HEK293T (cell line): ENCODE measurements at regions not wholly inside any gene's neighbourhood (a gene's known extent, or its start where the extent isn't known, plus 50 kb on each side); places are given as distances from the start of the nearest gene placed in this dataset.

Experiments
- CTCF ChIA-PET: fragments of 350-600 bp; formaldehyde crosslinking; extraction: SDS; loops from one replicate; lab custom pipeline; 2021; ENCODE audit warnings: antibody characterized with exemption, inconsistent platforms; lab: Yijun Ruan, JAX
- POLR2A ChIA-PET: fragments of 350-600 bp; formaldehyde crosslinking; extraction: SDS; loops from one replicate; lab custom pipeline; 2020; ENCODE audit warnings: antibody characterized with exemption, inconsistent platforms; lab: Yijun Ruan, JAX
- DNase-seq: peaks from one replicate; pipeline ENCODE4 v3.0.0; 2012; ENCODE audit warnings: mixed read lengths; ENCODE audit errors: extremely low spot score
- ARNT ChIP-seq: fragments of 450-650 bp; IDR thresholded peaks from 2 replicates; pipeline ENCODE4 v1.6.1; 2017; ENCODE audit warnings: mild to moderate bottlenecking
- BHLHE40 ChIP-seq: fragments of 450-650 bp; IDR thresholded peaks from 2 replicates; pipeline ENCODE4 v1.6.1; 2016; ENCODE audit warnings: mild to moderate bottlenecking, moderate library complexity, borderline replicate concordance
- CTBP1 ChIP-seq: fragments of 450-650 bp; IDR thresholded peaks from 2 replicates; pipeline ENCODE4 v1.6.1; 2016; ENCODE audit warnings: borderline replicate concordance
- ELF4 ChIP-seq: fragments of 450-650 bp; IDR thresholded peaks from 2 replicates; pipeline ENCODE4 v1.6.1; 2017; ENCODE audit warnings: antibody characterized with exemption
- FOXA1 ChIP-seq: fragments of 450-650 bp; IDR thresholded peaks from 2 replicates; pipeline ENCODE4 v1.6.1; 2016; ENCODE audit warnings: mild to moderate bottlenecking
- FOXK2 ChIP-seq: fragments of 450-650 bp; IDR thresholded peaks from 2 replicates; pipeline ENCODE4 v1.6.1; 2016; ENCODE audit warnings: mild to moderate bottlenecking
- FOXM1 ChIP-seq: fragments of 450-650 bp; IDR thresholded peaks from 2 replicates; pipeline ENCODE4 v1.6.1; 2017; ENCODE audit warnings: mild to moderate bottlenecking, borderline replicate concordance
- HDGF ChIP-seq: fragments of 450-650 bp; IDR thresholded peaks from 2 replicates; pipeline ENCODE4 v1.6.1; 2017; ENCODE audit warnings: antibody characterized with exemption, borderline replicate concordance
- L3MBTL2 ChIP-seq: fragments of 450-650 bp; conservative IDR thresholded peaks from 2 replicates; pipeline ENCODE4 v1.6.1; 2016; ENCODE audit warnings: mild to moderate bottlenecking
- LEF1 ChIP-seq: fragments of 450-650 bp; IDR thresholded peaks from 2 replicates; pipeline ENCODE4 v1.6.1; 2017; ENCODE audit warnings: mild to moderate bottlenecking, borderline replicate concordance
- NFRKB ChIP-seq: fragments of 450-650 bp; IDR thresholded peaks from 2 replicates; pipeline ENCODE4 v1.6.1; 2016; ENCODE audit warnings: mild to moderate bottlenecking, moderate library complexity
- SP1 ChIP-seq: fragments of 450-650 bp; IDR thresholded peaks from 2 replicates; pipeline ENCODE4 v1.6.1; 2017
- SUZ12 ChIP-seq: fragments of 450-650 bp; IDR thresholded peaks from 2 replicates; pipeline ENCODE4 v1.6.1; 2016; ENCODE audit warnings: mild to moderate bottlenecking
- TARDBP ChIP-seq: fragments of 450-650 bp; IDR thresholded peaks from 2 replicates; pipeline ENCODE4 v1.6.1; 2016
- ZNF384 ChIP-seq: fragments of 450-650 bp; IDR thresholded peaks from 2 replicates; pipeline ENCODE4 v1.6.1; 2016
- TF ChIP-seq, protein P1 (sequence below): fragments of 450-650 bp; IDR thresholded peaks from 2 replicates; pipeline ENCODE4 v1.6.1; 2016

- no peak for DNase-seq
- ChIA-PET POLR2A (no interaction called here), CTCF (no interaction called here)
- TF ChIP-seq HDGF = no peak
- TF ChIP-seq TARDBP = no peak
- TF ChIP-seq BHLHE40 = no peak
- no peak for TF ChIP-seq FOXK2
- no peak for TF ChIP-seq CTBP1
Measured at GRCh38 chr6:139931747-139932146, 557.3 kb upstream of the CITED2 start.

DNA sequence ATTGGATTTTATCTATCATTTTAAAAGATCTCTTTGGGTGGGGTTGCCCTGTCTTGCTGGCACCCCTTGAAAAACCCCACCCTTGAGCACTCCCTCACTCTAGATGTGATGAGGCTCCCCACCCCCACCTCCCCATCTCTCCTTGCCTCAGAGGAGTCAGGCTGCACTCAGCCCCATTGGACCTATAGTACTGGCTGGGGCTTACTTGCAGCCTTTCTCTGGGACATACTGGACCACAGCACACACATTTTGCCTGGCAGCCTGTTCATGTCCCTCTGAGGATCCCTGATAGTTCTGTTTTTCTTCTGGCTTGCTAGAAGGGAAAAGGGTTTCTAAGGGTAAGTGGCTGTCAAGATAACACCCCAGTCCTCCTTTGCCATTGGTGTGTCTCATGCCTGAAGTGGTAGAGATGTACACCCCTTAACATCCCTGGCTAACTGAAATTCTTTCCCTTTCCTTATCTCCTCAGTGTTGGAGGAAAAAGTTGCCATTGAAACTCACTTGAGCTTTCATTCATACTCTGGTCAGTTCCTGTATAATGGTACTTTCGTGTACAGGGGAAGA lies 553.4 kb upstream of the CITED2 start:
- ChIA-PET POLR2A (interaction anchor here (1.8 kb wide), 1 partner anchor 553 kb away, joined by 7 read pairs; the partner anchor contains the start of gene CITED2), CTCF (no interaction called here)
- TF ChIP-seq SUZ12 = no peak
- no peak for TF ChIP-seq L3MBTL2
- no peak for TF ChIP-seq ARNT
- TF ChIP-seq FOXK2 = no peak
- TF ChIP-seq LEF1 = no peak
- no peak for TF ChIP-seq TARDBP
- no peak for TF ChIP-seq ELF4
- TF ChIP-seq NFRKB = no peak
- TF ChIP-seq HDGF = no peak
- TF ChIP-seq SP1 = no peak
- TF ChIP-seq ZNF384 = no peak
- TF ChIP-seq BHLHE40 = no peak
- TF ChIP-seq FOXA1 = no peak
- DNase-seq = no peak

DNA sequence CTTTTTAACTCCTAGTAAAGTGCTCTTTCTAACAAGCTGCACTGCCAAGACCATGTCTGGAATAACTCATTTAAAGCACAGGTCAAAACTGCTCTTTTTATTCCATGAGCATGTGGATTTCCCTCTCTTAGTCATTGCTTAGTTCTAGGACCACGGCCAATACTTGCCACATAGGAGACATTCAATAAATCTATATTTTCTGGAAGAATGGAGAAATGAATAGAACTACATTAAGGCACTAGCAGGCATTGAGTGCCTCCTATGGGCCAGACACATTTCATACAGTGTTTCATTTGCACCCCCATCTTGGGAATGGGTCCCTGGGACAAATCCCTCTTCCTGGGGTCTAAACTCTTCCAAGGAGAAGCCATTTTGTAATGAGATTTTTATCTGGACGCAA lies 552.8 kb upstream of the CITED2 start:
- CTCF ChIA-PET = no interaction called here
- POLR2A ChIA-PET = no interaction called here
- DNase-seq = no peak
- TF ChIP-seq SP1 = no peak
- no peak for TF ChIP-seq SUZ12
- TF ChIP-seq ARNT = no peak
- TF ChIP-seq FOXA1 = no peak
- no peak for TF ChIP-seq ZNF384
- no peak for TF ChIP-seq NFRKB
- TF ChIP-seq, protein P1, sequence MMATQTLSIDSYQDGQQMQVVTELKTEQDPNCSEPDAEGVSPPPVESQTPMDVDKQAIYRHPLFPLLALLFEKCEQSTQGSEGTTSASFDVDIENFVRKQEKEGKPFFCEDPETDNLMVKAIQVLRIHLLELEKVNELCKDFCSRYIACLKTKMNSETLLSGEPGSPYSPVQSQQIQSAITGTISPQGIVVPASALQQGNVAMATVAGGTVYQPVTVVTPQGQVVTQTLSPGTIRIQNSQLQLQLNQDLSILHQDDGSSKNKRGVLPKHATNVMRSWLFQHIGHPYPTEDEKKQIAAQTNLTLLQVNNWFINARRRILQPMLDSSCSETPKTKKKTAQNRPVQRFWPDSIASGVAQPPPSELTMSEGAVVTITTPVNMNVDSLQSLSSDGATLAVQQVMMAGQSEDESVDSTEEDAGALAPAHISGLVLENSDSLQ = no peak
- TF ChIP-seq FOXM1 = no peak
- no peak for TF ChIP-seq CTBP1
- TF ChIP-seq BHLHE40 = no peak
- no peak for TF ChIP-seq ELF4
- TF ChIP-seq LEF1 = no peak
- no peak for TF ChIP-seq TARDBP
- TF ChIP-seq L3MBTL2 = no peak
- TF ChIP-seq HDGF = no peak
- TF ChIP-seq FOXK2 = no peak

GRCh38 chr6:139926711-139927110 lies 552.3 kb upstream of the CITED2 start:
- ChIA-PET POLR2A (no interaction called here), CTCF (no interaction called here)
- no peak for DNase-seq
- TF ChIP-seq LEF1 = no peak
- TF ChIP-seq FOXK2 = no peak
- TF ChIP-seq NFRKB = no peak
- no peak for TF ChIP-seq SUZ12
- TF ChIP-seq FOXM1 = no peak
- no peak for TF ChIP-seq ZNF384

GRCh38 chr6:139925894-139926641 lies 551.6 kb upstream of the CITED2 start:
- ChIA-PET CTCF (interaction anchor here (0.8 kb wide), 1 partner anchor 1043 kb away, joined by 3 read pairs; no protein-coding TSS in a partner anchor), POLR2A (interaction anchor here (1.0 kb wide), 1 partner anchor 552 kb away, joined by 3 read pairs; the partner anchor contains the start of gene CITED2)
- DNase-seq = no peak
- TF ChIP-seq, protein P1 = no peak
- peak; percentile 37; the same call in 1 of the 2 replicates for TF ChIP-seq L3MBTL2

- CTCF ChIA-PET = interaction anchor here (0.9 kb wide), 1 partner anchor 12 kb away, joined by 4 read pairs; no protein-coding TSS in a partner anchor
- no peak for DNase-seq
Measured at GRCh38 chr6:139923964-139924475, 549.6 kb upstream of the CITED2 start.

DNA sequence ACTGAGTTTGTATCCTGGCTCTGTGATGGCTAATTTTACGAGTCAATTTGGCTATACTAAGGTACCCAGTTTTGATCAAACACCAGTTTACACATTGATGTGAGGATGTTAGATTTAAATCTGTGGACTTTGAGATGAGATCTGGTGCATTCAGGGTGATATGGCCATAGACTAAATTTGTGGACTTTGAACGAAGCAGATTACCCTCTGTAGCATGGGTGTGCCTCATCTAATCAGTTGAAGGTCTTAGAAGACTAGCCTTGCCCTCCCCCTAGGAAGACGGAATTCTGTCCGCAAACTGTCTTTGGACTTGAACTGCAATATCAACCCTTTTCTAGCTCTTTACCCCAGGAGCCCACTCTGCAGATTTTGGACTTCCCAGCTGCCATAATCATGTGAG lies 547.8 kb upstream of the CITED2 start:
- no peak for DNase-seq
- TF ChIP-seq BHLHE40 (no peak), TARDBP (no peak), FOXK2 (no peak), LEF1 (no peak), HDGF (no peak)
- ChIA-PET POLR2A (interaction anchor here (1.6 kb wide), 1 partner anchor 23 kb away, joined by 3 read pairs; no protein-coding TSS in a partner anchor), CTCF (no interaction called here)

More at GRCh38 chr6:139923964-139924475, 549.6 kb upstream of the CITED2 start:
- TF ChIP-seq ZNF384 = no peak
- POLR2A ChIA-PET = interaction anchor here (1.5 kb wide), 1 partner anchor 549 kb away, joined by 4 read pairs; the partner anchor contains the start of gene CITED2
